ENCODE measurements at regions not wholly inside any gene's neighbourhood (a gene's known extent, or its start where the extent isn't known, plus 50 kb on each side); places are given as distances from the start of the nearest gene placed in this dataset.

DNA sequence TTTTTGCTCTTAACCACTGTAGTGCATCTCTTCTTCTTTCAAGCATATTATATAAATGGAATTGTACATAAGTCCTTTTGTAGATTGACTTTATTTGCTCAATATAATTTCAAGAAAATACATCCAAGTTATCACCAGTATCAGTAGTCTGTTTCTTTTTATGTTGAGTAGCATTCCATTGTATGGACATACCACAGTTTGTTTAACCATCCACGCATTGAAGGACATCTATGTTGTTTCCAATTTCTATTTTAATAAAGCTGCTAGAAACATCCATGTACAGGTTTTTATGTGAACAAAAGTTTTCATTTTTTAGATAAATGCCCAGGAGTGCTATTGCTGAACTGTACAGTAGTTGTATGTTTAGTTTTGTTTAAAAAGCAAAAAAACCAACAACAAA is 387.5 kb upstream of the SOX11 start:
- ChIA-PET POLR2A (no interaction called here), CTCF (no interaction called here)
- Histone ChIP-seq H3K36me3 (ENCODE audit: control insufficient read depth in 2 of 2, insufficient read depth in 1 of 2, low read length in 2 of 2) (no peaks in the 10 kb centered on the region), H3K27ac (ENCODE audit: extremely low read depth, low read depth, low read length) (no peak overlapping the region), H3K4me1 (ENCODE audit: control insufficient read depth, insufficient read depth, low read length) (no peaks in the 10 kb centered on the region), H3K9me3 (ENCODE audit: control insufficient read depth, insufficient read depth, low read depth, low read length) (no peaks in the 10 kb centered on the region), H3K4me3 (ENCODE audit: low read depth, low read length) (no peak overlapping the region)
- TF ChIP-seq KLF10 (tag by site-specific recombination; IDR thresholded peaks at IDR 0.05) (no peak), KLF16 (tag by site-specific recombination; IDR thresholded peaks at IDR 0.05) (no peak), INSM2 (tag by site-specific recombination; IDR thresholded peaks at IDR 0.05) (no peak), ZSCAN18 (tag by site-specific recombination; IDR thresholded peaks at IDR 0.05) (no peak), KLF8 (tag by site-specific recombination; IDR thresholded peaks at IDR 0.05) (no peak), ZNF211 (tag by site-specific recombination; IDR thresholded peaks at IDR 0.05; ENCODE audit: low read depth) (no peak), GLIS1 (tag by site-specific recombination; IDR thresholded peaks at IDR 0.05) (no peak), ZNF544 (tag by site-specific recombination; IDR thresholded peaks at IDR 0.05) (no peak), ZNF548 (tag by site-specific recombination; IDR thresholded peaks at IDR 0.05) (no peak), EGR2 (tag by site-specific recombination; IDR thresholded peaks at IDR 0.05; ENCODE audit: low read depth) (no peak), TSHZ1 (tag by site-specific recombination; IDR thresholded peaks at IDR 0.05; ENCODE audit: borderline replicate concordance) (no peak), ZNF394 (tag by site-specific recombination; IDR thresholded peaks at IDR 0.05; ENCODE audit: borderline replicate concordance) (no peak), PBX3 (CRISPR knock-in tag; IDR thresholded peaks at IDR 0.05) (no peak), ZNF571 (tag by site-specific recombination; IDR thresholded peaks at IDR 0.05) (no peak), ZNF837 (tag by site-specific recombination; IDR thresholded peaks at IDR 0.05) (no peak), ZNF530 (tag by site-specific recombination; IDR thresholded peaks at IDR 0.05; ENCODE audit: low read depth) (no peak)
- TF ChIP-seq, protein P1, sequence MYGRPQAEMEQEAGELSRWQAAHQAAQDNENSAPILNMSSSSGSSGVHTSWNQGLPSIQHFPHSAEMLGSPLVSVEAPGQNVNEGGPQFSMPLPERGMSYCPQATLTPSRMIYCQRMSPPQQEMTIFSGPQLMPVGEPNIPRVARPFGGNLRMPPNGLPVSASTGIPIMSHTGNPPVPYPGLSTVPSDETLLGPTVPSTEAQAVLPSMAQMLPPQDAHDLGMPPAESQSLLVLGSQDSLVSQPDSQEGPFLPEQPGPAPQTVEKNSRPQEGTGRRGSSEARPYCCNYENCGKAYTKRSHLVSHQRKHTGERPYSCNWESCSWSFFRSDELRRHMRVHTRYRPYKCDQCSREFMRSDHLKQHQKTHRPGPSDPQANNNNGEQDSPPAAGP (tag by site-specific recombination; IDR thresholded peaks at IDR 0.05): no peak
- TF ChIP-seq, protein P2, sequence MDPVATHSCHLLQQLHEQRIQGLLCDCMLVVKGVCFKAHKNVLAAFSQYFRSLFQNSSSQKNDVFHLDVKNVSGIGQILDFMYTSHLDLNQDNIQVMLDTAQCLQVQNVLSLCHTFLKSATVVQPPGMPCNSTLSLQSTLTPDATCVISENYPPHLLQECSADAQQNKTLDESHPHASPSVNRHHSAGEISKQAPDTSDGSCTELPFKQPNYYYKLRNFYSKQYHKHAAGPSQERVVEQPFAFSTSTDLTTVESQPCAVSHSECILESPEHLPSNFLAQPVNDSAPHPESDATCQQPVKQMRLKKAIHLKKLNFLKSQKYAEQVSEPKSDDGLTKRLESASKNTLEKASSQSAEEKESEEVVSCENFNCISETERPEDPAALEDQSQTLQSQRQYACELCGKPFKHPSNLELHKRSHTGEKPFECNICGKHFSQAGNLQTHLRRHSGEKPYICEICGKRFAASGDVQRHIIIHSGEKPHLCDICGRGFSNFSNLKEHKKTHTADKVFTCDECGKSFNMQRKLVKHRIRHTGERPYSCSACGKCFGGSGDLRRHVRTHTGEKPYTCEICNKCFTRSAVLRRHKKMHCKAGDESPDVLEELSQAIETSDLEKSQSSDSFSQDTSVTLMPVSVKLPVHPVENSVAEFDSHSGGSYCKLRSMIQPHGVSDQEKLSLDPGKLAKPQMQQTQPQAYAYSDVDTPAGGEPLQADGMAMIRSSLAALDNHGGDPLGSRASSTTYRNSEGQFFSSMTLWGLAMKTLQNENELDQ (tag by site-specific recombination; IDR thresholded peaks at IDR 0.05; ENCODE audit: low read depth): no peak
- TF ChIP-seq, protein P3, sequence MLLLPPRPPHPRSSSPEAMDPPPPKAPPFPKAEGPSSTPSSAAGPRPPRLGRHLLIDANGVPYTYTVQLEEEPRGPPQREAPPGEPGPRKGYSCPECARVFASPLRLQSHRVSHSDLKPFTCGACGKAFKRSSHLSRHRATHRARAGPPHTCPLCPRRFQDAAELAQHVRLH (tag by site-specific recombination; IDR thresholded peaks at IDR 0.05): no peak
